ENCODE measurements at regions not wholly inside any gene's neighbourhood (a gene's known extent, or its start where the extent isn't known, plus 50 kb on each side); places are given as distances from the start of the nearest gene placed in this dataset.
"Not testable (repeated sequence)": the region's sequence is repeated elsewhere in the genome, so short reads cannot be mapped to it uniquely, and the experiment has no call there.

DNA sequence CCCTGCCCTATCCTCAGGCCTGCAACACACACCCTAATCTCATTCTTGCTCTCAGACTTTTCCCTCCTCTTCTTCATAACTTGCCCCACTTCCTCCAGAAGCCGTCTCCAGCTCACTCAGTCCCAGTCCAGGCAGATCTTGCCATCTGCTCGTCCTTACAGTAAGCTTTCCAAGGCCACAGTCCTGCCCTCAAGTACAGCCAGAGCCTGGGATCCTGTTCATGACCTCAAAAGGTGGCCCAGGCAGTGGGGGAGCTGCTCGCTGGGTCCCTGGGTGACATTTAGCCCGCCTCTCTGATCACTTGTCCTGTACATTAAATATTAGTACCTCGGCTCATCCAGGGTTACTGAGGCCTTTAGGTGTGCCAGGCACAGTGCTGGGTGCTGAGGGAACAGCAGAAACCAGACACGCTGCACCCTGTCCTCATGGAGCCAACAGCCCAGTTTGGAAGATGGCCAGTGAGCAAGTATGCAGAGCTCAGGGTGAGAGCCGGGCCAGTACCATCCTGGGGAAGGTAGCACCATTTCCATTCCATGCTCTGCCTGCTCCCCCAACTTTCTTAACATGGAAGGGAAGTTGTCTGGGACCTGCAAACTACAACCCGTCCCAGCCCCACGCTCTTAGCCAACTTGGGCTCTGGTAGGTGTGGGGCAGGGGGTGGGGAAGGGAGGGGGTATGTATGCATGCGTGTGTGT lies 100.4 kb downstream of the C5orf15 start:
- ChIA-PET CTCF (interaction anchor here (0.7 to 1.7 kb wide), 10 partner anchors 7 to 608 kb away, joined by 3 to 6 read pairs (median 4); no protein-coding TSS in a partner anchor), POLR2A (no interaction called here)
- intact Hi-C loops (cut with DNase I, micrococcal nuclease) = loop anchor here (2.0 to 10.0 kb wide), 5 partner anchors 91 to 443 kb away; partner anchors contain the start of gene FSTL4 (in 1 of the 2)
- ATAC-seq (no peak), DNase-seq (no peak)
- H3K9me3 Mint-ChIP-seq (ENCODE audit: low read depth) = no peaks in the 10 kb centered on the region
- no peak overlapping the region for H3K4me3 Mint-ChIP-seq
- no peaks in the 10 kb centered on the region for H3K36me3 Mint-ChIP-seq (ENCODE audit: low read depth)
- peaks cover 7% of the 10 kb centered on the region for H3K27me3 Mint-ChIP-seq
- no peak overlapping the region for H3K27ac Mint-ChIP-seq
- peaks cover 19% of the 10 kb centered on the region for H3K4me1 Mint-ChIP-seq

DNA sequence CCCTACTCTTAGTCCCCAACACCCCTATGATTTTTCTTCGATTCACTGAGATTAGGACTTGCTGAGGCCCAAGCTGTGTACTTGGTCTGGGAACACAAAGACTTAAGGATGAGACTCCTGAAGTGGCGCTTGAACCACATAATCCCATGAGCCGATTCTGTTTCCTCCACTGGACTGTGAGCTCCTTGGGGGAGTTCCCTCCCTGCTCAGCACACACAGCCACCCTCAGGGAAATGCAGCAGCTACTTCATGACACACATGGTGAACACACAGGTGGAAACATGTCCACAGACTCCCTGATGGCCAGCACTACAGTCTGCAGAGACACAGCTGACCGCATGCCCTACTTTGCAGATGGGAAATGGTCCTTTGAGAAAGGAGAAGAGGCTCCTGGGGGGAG lies 101.1 kb downstream of the C5orf15 start:
- DNase-seq (no peak), ATAC-seq (no peak)
- ChIA-PET CTCF (interaction anchor here (0.7 to 1.6 kb wide), 6 partner anchors 8 to 420 kb away, joined by 3 to 4 read pairs (median 3); no protein-coding TSS in a partner anchor), POLR2A (no interaction called here)
- H3K4me1 Mint-ChIP-seq = peaks cover 12% of the 10 kb centered on the region
- H3K27ac Mint-ChIP-seq = no peak overlapping the region
- no peak overlapping the region for H3K4me3 Mint-ChIP-seq
- no peaks in the 10 kb centered on the region for H3K9me3 Mint-ChIP-seq (ENCODE audit: low read depth)
- H3K27me3 Mint-ChIP-seq = peaks cover 7% of the 10 kb centered on the region
- intact Hi-C loops (cut with DNase I, micrococcal nuclease) = loop anchor here (2.0 to 10.0 kb wide), 3 partner anchors 90 to 313 kb away; partner anchors contain the start of gene FSTL4 (in 1 of the 2)
- H3K36me3 Mint-ChIP-seq (ENCODE audit: low read depth) = no peaks in the 10 kb centered on the region

DNA sequence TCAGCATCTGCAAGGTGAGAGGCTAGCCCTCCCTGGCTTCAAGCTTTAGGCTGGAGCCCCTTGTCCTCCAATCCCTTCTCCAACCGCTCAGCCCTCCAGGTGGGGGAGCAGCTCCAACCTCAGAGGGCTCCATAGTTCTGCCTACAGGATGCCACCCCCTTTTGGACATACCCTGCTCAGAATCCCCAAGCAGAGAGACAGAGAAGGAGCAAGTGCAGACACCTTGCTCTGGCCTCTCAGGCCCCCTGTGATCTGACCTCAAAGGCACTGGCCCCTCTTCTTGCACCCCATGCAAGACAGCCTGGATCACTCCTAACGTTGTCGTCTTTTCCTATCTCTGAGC lies 101.6 kb downstream of the C5orf15 start:
- no peak overlapping the region for H3K4me3 Mint-ChIP-seq
- no peak overlapping the region for H3K27ac Mint-ChIP-seq
- ATAC-seq = no peak
- intact Hi-C loops (cut with DNase I, micrococcal nuclease) = loop anchor here (2.0 to 10.0 kb wide), 3 partner anchors 90 to 312 kb away; partner anchors contain the start of gene FSTL4 (in 1 of the 2)
- no peak for DNase-seq
- no peaks in the 10 kb centered on the region for H3K9me3 Mint-ChIP-seq (ENCODE audit: low read depth)
- H3K27me3 Mint-ChIP-seq = peaks cover 7% of the 10 kb centered on the region
- peaks cover 12% of the 10 kb centered on the region for H3K4me1 Mint-ChIP-seq
- no peaks in the 10 kb centered on the region for H3K36me3 Mint-ChIP-seq (ENCODE audit: low read depth)
- ChIA-PET POLR2A (no interaction called here), CTCF (interaction anchor here (0.7 to 1.6 kb wide), 3 partner anchors 9 to 15 kb away, joined by 3 to 4 read pairs (median 3); no protein-coding TSS in a partner anchor)

DNA sequence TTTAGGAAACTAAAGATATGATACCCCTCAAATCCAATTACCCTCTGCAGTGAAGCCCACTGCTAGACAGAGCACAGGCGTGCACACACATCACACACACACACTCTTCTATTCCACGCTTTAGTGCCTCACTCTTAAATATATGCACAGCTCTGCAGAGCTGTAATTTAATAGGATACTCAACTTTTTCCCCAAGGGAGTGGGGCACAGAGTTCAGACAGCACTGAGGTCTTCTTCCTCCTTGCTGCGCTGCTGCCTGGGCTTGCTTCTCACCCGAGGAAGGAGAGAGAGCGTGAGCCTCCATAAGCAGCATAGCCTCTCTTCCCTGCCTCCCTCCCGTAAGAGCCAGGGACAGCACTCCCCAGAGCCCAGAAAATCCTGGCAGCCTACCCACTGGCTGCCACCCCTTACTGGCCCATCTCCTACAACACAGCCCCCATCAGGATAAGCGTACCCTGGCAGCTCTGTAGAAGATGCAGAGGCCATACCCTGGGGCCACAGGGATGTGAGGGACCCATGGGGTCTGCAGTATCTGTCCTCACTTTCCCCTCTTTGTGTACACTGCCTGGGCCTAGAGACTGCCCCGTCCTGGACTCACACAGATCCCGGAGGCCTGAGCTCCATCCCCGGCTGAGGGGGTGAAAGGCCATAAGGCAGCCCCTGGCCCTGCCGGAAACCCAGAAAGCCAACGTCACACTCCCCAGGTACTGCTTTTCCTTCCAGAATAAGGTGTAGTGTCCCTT lies 102.1 kb downstream of the C5orf15 start:
- Mint-ChIP-seq H3K36me3 (ENCODE audit: low read depth) (no peaks in the 10 kb centered on the region), H3K9me3 (ENCODE audit: low read depth) (no peaks in the 10 kb centered on the region), H3K4me3 (no peak overlapping the region), H3K27ac (no peak overlapping the region), H3K27me3 (peaks cover 5% of the 10 kb centered on the region), H3K4me1 (peaks cover 15% of the 10 kb centered on the region)
- intact Hi-C loops (cut with DNase I, micrococcal nuclease) = loop anchor here (2.0 to 10.0 kb wide), 3 partner anchors 89 to 312 kb away; partner anchors contain the start of gene FSTL4 (in 1 of the 2)
- ATAC-seq (no peak), DNase-seq (no peak)
- POLR2A ChIA-PET = no interaction called here
- CTCF ChIA-PET = no interaction called here

DNA sequence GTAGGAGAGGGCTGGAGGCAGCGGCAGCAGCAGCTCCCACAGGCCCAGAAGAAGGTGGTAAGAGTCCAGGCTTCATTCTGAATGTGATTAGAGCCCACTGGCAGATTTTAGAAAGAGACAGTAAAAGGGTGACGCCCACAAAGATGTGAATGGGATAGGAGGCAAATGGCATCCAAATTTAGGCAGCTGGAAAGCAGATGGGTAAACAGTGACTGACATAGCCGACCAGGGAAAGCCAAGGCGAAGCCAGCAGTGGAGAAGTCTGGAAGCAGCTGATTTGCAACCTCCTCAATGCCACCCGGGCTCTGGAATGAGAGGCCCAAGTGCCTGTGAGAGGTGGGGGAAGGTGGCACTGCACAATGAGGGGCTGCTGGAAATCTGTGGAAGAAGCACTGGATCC lies 103.3 kb downstream of the C5orf15 start:
- peaks cover 3% of the 10 kb centered on the region for H3K27me3 Mint-ChIP-seq
- ATAC-seq (no peak), DNase-seq (no peak)
- H3K9me3 Mint-ChIP-seq (ENCODE audit: low read depth) = no peaks in the 10 kb centered on the region
- CTCF ChIA-PET = interaction anchor here (0.5 kb wide), 1 partner anchor 440 kb away, joined by 3 read pairs; no protein-coding TSS in a partner anchor
- H3K27ac Mint-ChIP-seq = no peak overlapping the region
- peaks cover 16% of the 10 kb centered on the region for H3K4me1 Mint-ChIP-seq
- H3K4me3 Mint-ChIP-seq = no peak overlapping the region
- POLR2A ChIA-PET = no interaction called here
- no peaks in the 10 kb centered on the region for H3K36me3 Mint-ChIP-seq (ENCODE audit: low read depth)
- intact Hi-C loops (cut with DNase I, micrococcal nuclease) = loop anchor here (5.0 to 10.0 kb wide), 2 partner anchors 88 to 310 kb away; no protein-coding TSS in a partner anchor

DNA sequence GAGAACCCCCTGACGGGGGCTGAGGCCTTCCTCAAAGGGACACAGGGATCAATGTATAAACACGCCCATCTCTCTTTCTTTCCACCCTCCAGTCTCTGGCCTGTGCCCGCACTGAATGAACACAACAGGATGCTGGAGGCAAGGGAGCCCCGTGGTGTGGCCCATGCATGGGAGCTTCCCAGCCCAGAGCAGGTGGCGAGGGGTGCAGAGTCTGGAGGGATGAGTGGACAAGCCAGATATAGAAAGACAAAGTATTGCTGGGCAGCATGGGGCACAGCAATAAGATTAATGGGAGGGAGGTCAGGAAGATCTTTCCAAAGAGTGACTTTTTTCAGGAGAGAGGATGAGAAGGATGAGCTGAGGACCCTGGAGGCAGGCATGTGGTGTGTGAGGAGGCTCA lies 103.7 kb downstream of the C5orf15 start:
- Mint-ChIP-seq H3K4me3 (no peak overlapping the region), H3K9me3 (ENCODE audit: low read depth) (no peaks in the 10 kb centered on the region), H3K36me3 (ENCODE audit: low read depth) (no peaks in the 10 kb centered on the region), H3K4me1 (peaks cover 16% of the 10 kb centered on the region), H3K27ac (no peak overlapping the region), H3K27me3 (peaks cover 3% of the 10 kb centered on the region)
- ATAC-seq (no peak), DNase-seq (no peak)
- CTCF ChIA-PET = no interaction called here
- intact Hi-C loops (cut with DNase I, micrococcal nuclease) = loop anchor here (5.0 to 10.0 kb wide), 2 partner anchors 87 to 310 kb away; no protein-coding TSS in a partner anchor
- POLR2A ChIA-PET = no interaction called here

DNA sequence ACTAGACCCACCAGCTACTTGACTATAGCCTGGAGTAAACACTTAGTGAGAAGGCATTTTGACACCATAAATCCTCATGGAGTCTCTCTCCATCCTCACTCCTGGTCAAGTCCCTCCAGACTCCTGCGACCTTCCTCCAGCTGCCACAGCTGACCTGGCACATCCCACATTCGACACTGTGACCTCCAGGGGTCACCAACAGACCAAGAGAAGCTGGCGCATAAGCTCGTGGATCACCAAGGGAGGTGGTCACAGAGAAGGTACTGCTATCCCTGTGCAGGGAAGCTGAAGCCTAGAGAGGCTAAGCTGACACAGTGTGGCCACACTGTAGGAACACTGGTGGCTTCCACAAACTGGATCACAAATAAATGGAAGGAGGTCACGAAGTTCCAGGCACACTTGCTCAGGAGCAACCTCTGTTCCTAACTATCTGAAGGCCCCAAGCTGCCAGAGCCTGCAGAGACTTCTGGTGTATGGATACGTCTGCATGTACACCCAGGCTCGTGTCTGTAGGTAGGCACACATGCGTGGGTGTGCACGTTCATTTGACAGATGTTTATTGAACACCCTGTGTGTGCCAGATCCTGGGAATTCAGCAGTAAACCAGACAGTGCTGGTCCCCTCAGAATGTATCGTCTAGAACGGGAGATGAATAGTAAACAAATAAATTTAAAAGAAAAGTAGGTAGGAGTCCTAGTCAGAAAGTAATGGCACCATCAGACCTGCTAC lies 104.4 kb downstream of the C5orf15 start:
- no peaks in the 10 kb centered on the region for H3K27me3 Mint-ChIP-seq
- no peak overlapping the region for H3K4me3 Mint-ChIP-seq
- no peak overlapping the region for H3K27ac Mint-ChIP-seq
- no peaks in the 10 kb centered on the region for H3K36me3 Mint-ChIP-seq (ENCODE audit: low read depth)
- ChIA-PET CTCF (interaction anchor here (0.7 to 1.1 kb wide), 3 partner anchors 55 to 90 kb away, joined by 3 read pairs; no protein-coding TSS in a partner anchor), POLR2A (no interaction called here)
- H3K9me3 Mint-ChIP-seq (ENCODE audit: low read depth) = no peaks in the 10 kb centered on the region
- ATAC-seq (no peak), DNase-seq (no peak)
- peaks cover 12% of the 10 kb centered on the region for H3K4me1 Mint-ChIP-seq
- intact Hi-C loops (cut with DNase I, micrococcal nuclease) = loop anchor here in 1 of 2 experiments (10.0 kb wide), 1 partner anchor 309 kb away; no protein-coding TSS in a partner anchor

DNA sequence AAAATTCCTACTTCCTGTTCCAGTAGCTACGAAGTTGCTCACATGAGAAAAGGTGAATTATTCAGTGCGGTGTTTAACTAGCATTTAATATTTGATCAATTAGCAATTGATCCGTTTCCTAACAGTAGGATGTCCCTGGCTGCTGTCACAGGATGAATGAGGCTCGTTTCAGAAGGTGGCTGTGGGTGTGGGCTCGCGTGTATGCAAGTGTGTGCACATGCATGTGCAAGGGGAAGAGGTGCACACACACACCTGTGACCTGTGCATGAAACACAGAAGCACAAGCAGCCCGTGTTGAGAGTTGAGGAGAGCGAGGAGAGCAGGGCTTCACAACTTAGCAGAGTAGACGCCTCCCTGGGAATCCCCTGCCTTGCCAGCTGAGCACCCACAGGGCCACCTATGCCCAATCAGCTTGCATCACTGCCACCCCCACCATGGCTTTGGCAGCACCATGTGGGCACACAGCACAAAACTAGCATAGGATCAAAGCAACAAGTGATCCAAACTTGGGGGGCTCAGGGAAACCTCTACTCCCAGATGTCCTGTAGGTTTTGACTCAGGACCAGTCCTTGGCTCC lies 107.2 kb downstream of the C5orf15 start:
- CTCF ChIA-PET = interaction anchor here (1.0 to 2.3 kb wide), 5 partner anchors 8 to 253 kb away, joined by 3 to 10 read pairs (median 3); no protein-coding TSS in a partner anchor
- Mint-ChIP-seq H3K4me1 (peaks cover 16% of the 10 kb centered on the region), H3K27ac (no peak overlapping the region)

DNA sequence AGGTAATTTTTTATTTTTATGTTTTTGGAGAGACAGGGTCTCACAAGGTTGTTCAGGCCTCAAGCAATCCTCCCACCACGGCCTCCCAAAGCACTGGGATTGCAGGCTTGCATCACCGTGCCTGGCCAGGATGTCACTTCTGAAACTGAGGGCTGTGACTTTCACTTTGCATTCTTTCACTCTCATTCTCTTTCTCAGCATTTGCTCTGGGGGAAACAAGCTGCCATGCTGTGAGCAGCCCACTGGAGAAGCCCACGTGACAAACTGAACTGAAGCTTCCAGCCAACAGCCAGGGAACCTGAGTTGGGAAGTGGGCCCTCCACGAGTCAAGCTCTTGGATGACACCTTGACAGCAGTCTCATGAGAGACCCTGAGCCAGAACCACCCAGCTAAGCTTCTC lies 109.4 kb downstream of the C5orf15 start:
- ChIA-PET POLR2A (no interaction called here), CTCF (interaction anchor here (0.5 to 2.3 kb wide), 4 partner anchors 8 to 115 kb away, joined by 3 to 10 read pairs (median 4); no protein-coding TSS in a partner anchor)
- ATAC-seq (peak; percentile 53), DNase-seq (no peak)
- peaks cover 16% of the 10 kb centered on the region for H3K4me1 Mint-ChIP-seq
- intact Hi-C loops (cut with DNase I, micrococcal nuclease) = no loop called here
- no peak overlapping the region for H3K4me3 Mint-ChIP-seq
- no peaks in the 10 kb centered on the region for H3K27me3 Mint-ChIP-seq
- no peaks in the 10 kb centered on the region for H3K9me3 Mint-ChIP-seq (ENCODE audit: low read depth)
- no peak overlapping the region for H3K27ac Mint-ChIP-seq
- no peaks in the 10 kb centered on the region for H3K36me3 Mint-ChIP-seq (ENCODE audit: low read depth)

More for the DNA sequence above, 107.2 kb downstream of the C5orf15 start:
- intact Hi-C loops (cut with DNase I, micrococcal nuclease) = loop anchor here in 1 of 2 experiments (10.0 kb wide), 1 partner anchor 306 kb away; no protein-coding TSS in a partner anchor
- Mint-ChIP-seq H3K9me3 (ENCODE audit: low read depth) (no peaks in the 10 kb centered on the region), H3K27me3 (no peaks in the 10 kb centered on the region), H3K36me3 (ENCODE audit: low read depth) (no peaks in the 10 kb centered on the region), H3K4me3 (no peak overlapping the region)
- POLR2A ChIA-PET = no interaction called here
- ATAC-seq (peak; percentile 91), DNase-seq (peak; percentile 71)

DNA sequence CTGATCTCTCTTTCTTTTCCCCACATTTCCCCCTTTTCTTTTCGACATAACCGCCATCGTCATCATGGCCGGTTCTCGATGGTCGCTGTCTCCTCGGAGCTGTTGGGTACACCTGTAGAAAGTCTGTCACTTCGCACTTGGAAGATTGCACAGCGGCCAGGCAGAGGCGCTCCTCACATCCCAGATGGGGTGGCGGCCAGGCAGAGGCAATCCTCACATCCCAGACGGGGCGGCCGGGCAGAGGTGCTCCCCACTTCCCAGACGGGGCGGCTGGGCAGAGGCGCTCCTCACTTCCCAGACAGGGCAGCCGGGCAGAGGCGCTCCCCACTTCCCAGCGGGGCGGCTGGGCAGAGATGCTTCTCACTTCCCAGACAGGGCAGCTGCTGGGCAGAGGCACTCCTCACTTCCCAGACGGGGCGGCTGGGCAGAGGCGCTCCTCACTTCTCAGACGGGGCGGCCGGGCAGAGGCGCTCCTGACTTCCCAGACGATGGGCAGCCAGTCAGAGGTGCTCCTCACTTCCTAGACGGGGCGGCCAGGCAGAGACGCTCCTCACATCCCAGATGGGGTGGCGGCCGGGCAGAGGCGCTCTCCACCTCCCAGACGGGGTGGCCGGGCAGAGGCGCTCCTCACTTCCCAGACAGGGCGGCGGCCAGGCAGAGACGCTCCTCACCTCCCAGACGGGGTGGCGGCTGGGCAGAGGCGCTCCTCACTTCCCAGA lies 110.7 kb downstream of the C5orf15 start:
- CTCF ChIA-PET; H3K9me3 Mint-ChIP-seq (ENCODE audit: low read depth); H3K27me3 Mint-ChIP-seq; ATAC-seq; H3K36me3 Mint-ChIP-seq (ENCODE audit: low read depth); intact Hi-C loops (cut with DNase I, micrococcal nuclease); H3K4me3 Mint-ChIP-seq; POLR2A ChIA-PET; DNase-seq; H3K27ac Mint-ChIP-seq: not testable (repeated sequence)
- H3K4me1 Mint-ChIP-seq = peaks cover 16% of the 10 kb centered on the region
